HEK293T (cell line): ENCODE measurements at regions not wholly inside any gene's neighbourhood (a gene's known extent, or its start where the extent isn't known, plus 50 kb on each side); places are given as distances from the start of the nearest gene placed in this dataset.

ENCODE experiments used
- BHLHE40 ChIP-seq: fragments of 450-650 bp; IDR thresholded peaks from 2 replicates; pipeline ENCODE4 v1.6.1; 2016; ENCODE audit warnings: mild to moderate bottlenecking, moderate library complexity, borderline replicate concordance
- FOXM1 ChIP-seq: fragments of 450-650 bp; IDR thresholded peaks from 2 replicates; pipeline ENCODE4 v1.6.1; 2017; ENCODE audit warnings: mild to moderate bottlenecking, borderline replicate concordance
- SP1 ChIP-seq: fragments of 450-650 bp; IDR thresholded peaks from 2 replicates; pipeline ENCODE4 v1.6.1; 2017
- SUZ12 ChIP-seq: fragments of 450-650 bp; IDR thresholded peaks from 2 replicates; pipeline ENCODE4 v1.6.1; 2016; ENCODE audit warnings: mild to moderate bottlenecking
- TARDBP ChIP-seq: fragments of 450-650 bp; IDR thresholded peaks from 2 replicates; pipeline ENCODE4 v1.6.1; 2016

DNA sequence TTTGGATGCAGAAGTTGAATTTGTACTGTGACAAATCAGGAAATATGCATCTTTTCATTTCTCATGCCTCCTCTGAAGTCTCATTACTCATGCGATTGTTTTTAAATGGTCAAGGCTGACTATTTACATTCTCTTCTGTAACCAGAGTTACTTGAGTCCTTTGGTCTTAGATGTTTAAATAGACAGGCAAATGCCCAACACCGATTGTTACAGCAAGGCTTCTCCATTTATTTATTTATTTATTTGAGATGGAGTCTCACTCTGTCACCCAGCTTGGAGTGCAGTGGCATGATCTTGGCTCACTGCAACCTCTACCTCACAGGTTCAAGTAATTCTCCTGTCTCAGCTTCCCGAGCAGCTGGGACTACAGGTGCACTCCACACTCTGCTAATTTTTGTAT is 72.7 kb upstream of the SLC28A3 start:
- TF ChIP-seq SUZ12 (no peak), FOXM1 (no peak), BHLHE40 (no peak), SP1 (no peak), TARDBP (no peak)
